ENCODE measurements at regions not wholly inside any gene's neighbourhood (a gene's known extent, or its start where the extent isn't known, plus 50 kb on each side); places are given as distances from the start of the nearest gene placed in this dataset.

GRCh38 chr7:4556868-4557793, 125.0 kb upstream of the FOXK1 start (continued):
- TF ChIP-seq KIAA2018 (CRISPR knock-in tag; IDR thresholded peaks at IDR 0.05; ENCODE audit: borderline replicate concordance), result no peak
- no peak for TF ChIP-seq SOX13 (IDR thresholded peaks at IDR 0.05)
- TF ChIP-seq SOX13 (CRISPR knock-in tag; conservative IDR thresholded peaks at IDR 0.05 in 1 of 2, IDR thresholded peaks at IDR 0.05 in 1 of 2), result no peak
- no peak for TF ChIP-seq MIER3 (CRISPR knock-in tag; IDR thresholded peaks at IDR 0.05; ENCODE audit: borderline replicate concordance)
- TF ChIP-seq, protein P1, sequence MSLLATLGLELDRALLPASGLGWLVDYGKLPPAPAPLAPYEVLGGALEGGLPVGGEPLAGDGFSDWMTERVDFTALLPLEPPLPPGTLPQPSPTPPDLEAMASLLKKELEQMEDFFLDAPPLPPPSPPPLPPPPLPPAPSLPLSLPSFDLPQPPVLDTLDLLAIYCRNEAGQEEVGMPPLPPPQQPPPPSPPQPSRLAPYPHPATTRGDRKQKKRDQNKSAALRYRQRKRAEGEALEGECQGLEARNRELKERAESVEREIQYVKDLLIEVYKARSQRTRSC (CRISPR knock-in tag; IDR thresholded peaks at IDR 0.05; ENCODE audit: low read depth), result no peak
- no peak for TF ChIP-seq ZNF878 (CRISPR knock-in tag; IDR thresholded peaks at IDR 0.05)
- no peak for TF ChIP-seq NPAS2 (CRISPR knock-in tag; IDR thresholded peaks at IDR 0.05; ENCODE audit: borderline replicate concordance)
- no peak for TF ChIP-seq ZNF512B (CRISPR knock-in tag; IDR thresholded peaks at IDR 0.05; ENCODE audit: borderline replicate concordance)
- TF ChIP-seq PPARG (CRISPR knock-in tag; conservative IDR thresholded peaks at IDR 0.05), result no peak
- no peak for TF ChIP-seq HCFC1 (IDR thresholded peaks at IDR 0.05; ENCODE audit: low read depth, low read length)
- no peak for TF ChIP-seq ZNF709 (CRISPR knock-in tag; IDR thresholded peaks at IDR 0.05)
- no peak for TF ChIP-seq PCBP1 (IDR thresholded peaks at IDR 0.05; ENCODE audit: borderline replicate concordance, low read depth, low read length)
- TF ChIP-seq PREB (CRISPR knock-in tag; IDR thresholded peaks at IDR 0.05), result no peak

Measured in HepG2 (cell line).